ENCODE measurements at regions not wholly inside any gene's neighbourhood (a gene's known extent, or its start where the extent isn't known, plus 50 kb on each side); places are given as distances from the start of the nearest gene placed in this dataset.

- no peak for TF ChIP-seq FOXM1 (IDR thresholded peaks at IDR 0.05; ENCODE audit: borderline replicate concordance)
- no peak for TF ChIP-seq ARNT (IDR thresholded peaks at IDR 0.05)
- TF ChIP-seq LEF1 (IDR thresholded peaks at IDR 0.05; ENCODE audit: borderline replicate concordance) = no peak
- no peak for TF ChIP-seq SP1 (IDR thresholded peaks at IDR 0.05)
- no peak for TF ChIP-seq BHLHE40 (IDR thresholded peaks at IDR 0.05; ENCODE audit: borderline replicate concordance)
- TF ChIP-seq TARDBP (IDR thresholded peaks at IDR 0.05) = no peak
- no peak for TF ChIP-seq ELF4 (IDR thresholded peaks at IDR 0.05)
- no peak for TF ChIP-seq CTBP1 (IDR thresholded peaks at IDR 0.05; ENCODE audit: borderline replicate concordance)
- TF ChIP-seq NFRKB (IDR thresholded peaks at IDR 0.05) = no peak
These were observed 1105.1 kb upstream of the PIK3C3 start for GRCh38 chr18:40849886-40850285.

Measured in HEK293T (cell line).